NCI-H69 (cell line): ENCODE measurements at regions not wholly inside any gene's neighbourhood (a gene's known extent, or its start where the extent isn't known, plus 50 kb on each side); places are given as distances from the start of the nearest gene placed in this dataset.

Experiments
- DNase-seq: peaks from one replicate; lab custom pipeline; 2025; lab: John Stamatoyannopoulos, UW

- DNase-seq, result peak; percentile 21
Observed at GRCh38 chr1:234554218-234554697, 55.7 kb downstream of the IRF2BP2 start.

GRCh38 chr1:234553240-234554188, 56.5 kb downstream of the IRF2BP2 start:
- no peak for DNase-seq

- DNase-seq, result no peak
Observed at GRCh38 chr1:234551032-234551378, 59.0 kb downstream of the IRF2BP2 start.

- no peak for DNase-seq
Observed at GRCh38 chr1:234550341-234551031, 59.5 kb downstream of the IRF2BP2 start.

GRCh38 chr1:234549447-234550021, 60.4 kb downstream of the IRF2BP2 start:
- DNase-seq, result no peak

GRCh38 chr1:234546890-234547788, 62.8 kb downstream of the IRF2BP2 start:
- peak; percentile 78 for DNase-seq

- DNase-seq, result no peak
Observed at GRCh38 chr1:234546387-234546704, 63.6 kb downstream of the IRF2BP2 start.

GRCh38 chr1:234545517-234546386, 64.2 kb downstream of the IRF2BP2 start:
- peak; percentile 76 for DNase-seq

- DNase-seq, result peak; percentile 99
Observed at GRCh38 chr1:234544087-234544579, 65.2 kb upstream of the TARBP1 start.

GRCh38 chr1:234543442-234544086, 64.6 kb upstream of the TARBP1 start:
- peak; percentile 87 for DNase-seq

GRCh38 chr1:234542211-234542850, 63.4 kb upstream of the TARBP1 start:
- no peak for DNase-seq

GRCh38 chr1:234541286-234541975, 62.5 kb upstream of the TARBP1 start:
- no peak for DNase-seq

GRCh38 chr1:234540404-234540762, 61.4 kb upstream of the TARBP1 start:
- DNase-seq, result no peak

- peak; percentile 25 for DNase-seq
Observed at GRCh38 chr1:234539666-234540403, 60.9 kb upstream of the TARBP1 start.

GRCh38 chr1:234538930-234539649, 60.1 kb upstream of the TARBP1 start:
- DNase-seq, result no peak

GRCh38 chr1:234538062-234538731, 59.2 kb upstream of the TARBP1 start:
- no peak for DNase-seq

- no peak for DNase-seq
Observed at GRCh38 chr1:234537236-234537635, 58.3 kb upstream of the TARBP1 start.
